ENCODE measurements at regions not wholly inside any gene's neighbourhood (a gene's known extent, or its start where the extent isn't known, plus 50 kb on each side); places are given as distances from the start of the nearest gene placed in this dataset.
"Not testable (repeated sequence)": the region's sequence is repeated elsewhere in the genome, so short reads cannot be mapped to it uniquely, and the experiment has no call there.

GRCh38 chr2:8544171-8544785, 137.6 kb upstream of the ID2 start:
- no peak for DNase-seq

GRCh38 chr2:8544786-8545694, 136.8 kb upstream of the ID2 start:
- peak; percentile 57 for DNase-seq

- no peak for DNase-seq
These were observed 135.9 kb upstream of the ID2 start for GRCh38 chr2:8545695-8546611.

- no peak for DNase-seq
These were observed 135.1 kb upstream of the ID2 start for GRCh38 chr2:8546612-8547283.

- DNase-seq, result no peak
These were observed 134.4 kb upstream of the ID2 start for GRCh38 chr2:8547284-8548064.

GRCh38 chr2:8548065-8548618, 133.7 kb upstream of the ID2 start:
- no peak for DNase-seq

- no peak for DNase-seq
These were observed 133.2 kb upstream of the ID2 start for GRCh38 chr2:8548619-8549150.

- DNase-seq, result no peak
These were observed 132.5 kb upstream of the ID2 start for GRCh38 chr2:8549273-8549922.

- no peak for DNase-seq
These were observed 131.9 kb upstream of the ID2 start for GRCh38 chr2:8549942-8550341.

- no peak for DNase-seq
These were observed 131.4 kb upstream of the ID2 start for GRCh38 chr2:8550481-8550880.

- no peak for DNase-seq
These were observed 130.8 kb upstream of the ID2 start for GRCh38 chr2:8550937-8551621.

- no peak for DNase-seq
These were observed 130.2 kb upstream of the ID2 start for GRCh38 chr2:8551622-8552074.

GRCh38 chr2:8552293-8552801, 129.5 kb upstream of the ID2 start:
- DNase-seq, result no peak

- DNase-seq, result no peak
These were observed 128.2 kb upstream of the ID2 start for GRCh38 chr2:8553643-8554042.

- DNase-seq, result no peak
These were observed 127.5 kb upstream of the ID2 start for GRCh38 chr2:8554296-8554806.

- no peak for DNase-seq
These were observed 126.3 kb upstream of the ID2 start for GRCh38 chr2:8555543-8555942.

- DNase-seq, result no peak
These were observed 123.8 kb upstream of the ID2 start for GRCh38 chr2:8558096-8558495.

- no peak for DNase-seq
These were observed 122.9 kb upstream of the ID2 start for GRCh38 chr2:8558956-8559355.

GRCh38 chr2:8559805-8560204, 122.1 kb upstream of the ID2 start:
- no peak for DNase-seq

GRCh38 chr2:8561692-8562091, 120.2 kb upstream of the ID2 start:
- not testable (repeated sequence) for DNase-seq

Measured in NCI-H2227 treated with DMSO at 0.1 percent for 48 hours (cell line).